IMR-90 (cell line): ENCODE measurements at regions not wholly inside any gene's neighbourhood (a gene's known extent, or its start where the extent isn't known, plus 50 kb on each side); places are given as distances from the start of the nearest gene placed in this dataset.

Experiments
- ATAC-seq: fragments of 200-7000 bp; cut with Tn5 transposase; 2 replicates; pipeline ENCODE4 v1.9.1; 2020; ENCODE audit warnings: low read depth, mild to moderate bottlenecking, moderate library complexity
- BruUV-seq: library from RNA; stranded (reverse); fragments of 400-500 nt; replicated peaks from 2 replicates; lab custom pipeline; 2021; lab: Mats Ljungman, UMichigan
- CTCF ChIA-PET: fragments of 300-600 bp; formaldehyde crosslinking; extraction: SDS; loops from one replicate; lab custom pipeline; 2021; ENCODE audit warnings: antibody characterized with exemption; lab: Yijun Ruan, JAX
- POLR2A ChIA-PET: fragments of 300-600 bp; sonication (Branson Sonifier 250); formaldehyde crosslinking; loops from one replicate; lab custom pipeline; 2022; ENCODE audit warnings: antibody characterized with exemption; ENCODE audit not compliant: unreplicated experiment; lab: Charles Lee
- DNase-seq: peaks from one replicate; pipeline ENCODE4 v3.0.0; 2013
- H2AFZ ChIP-seq: replicated peaks from 2 replicates; pipeline ENCODE3; 2013; ENCODE audit warnings: low read length, mild to moderate bottlenecking; ENCODE audit not compliant: poor library complexity
- H2AK5ac ChIP-seq: 2 replicates; pipeline ENCODE4 v1.6.1; 2013; ENCODE audit warnings: low read depth, low read length, inconsistent platforms
- H2AK9ac ChIP-seq: replicated peaks from 2 replicates; pipeline ENCODE3; 2013; ENCODE audit warnings: mild to moderate bottlenecking, low read depth, low read length, moderate library complexity; ENCODE audit not compliant: poor library complexity
- H2BK120ac ChIP-seq: 2 replicates; pipeline ENCODE4 v1.6.1; 2013; ENCODE audit warnings: low read depth, low read length, inconsistent platforms
- H2BK15ac ChIP-seq: 3 replicates; pipeline ENCODE4 v1.6.1; 2013; ENCODE audit warnings: low read depth, low read length, inconsistent platforms
- H2BK20ac ChIP-seq: 2 replicates; pipeline ENCODE4 v1.6.1; 2013; ENCODE audit warnings: low read depth, mild to moderate bottlenecking, inconsistent platforms, low read length, moderate library complexity
- H2BK5ac ChIP-seq: 2 replicates; pipeline ENCODE4 v1.6.1; 2013; ENCODE audit warnings: mild to moderate bottlenecking, low read depth, low read length, inconsistent platforms; ENCODE audit not compliant: poor library complexity, severe bottlenecking
- H3K14ac ChIP-seq: replicated peaks from 2 replicates; pipeline ENCODE4 v1.6.1; 2013; ENCODE audit warnings: low read depth, low read length, inconsistent platforms
- H3K18ac ChIP-seq: 2 replicates; pipeline ENCODE4 v1.6.1; 2013; ENCODE audit warnings: low read depth, low read length, control low read depth
- H3K23ac ChIP-seq: 2 replicates; pipeline ENCODE4 v1.6.1; 2013; ENCODE audit warnings: low read depth, low read length, inconsistent platforms
- H3K27ac ChIP-seq: 2 replicates; pipeline ENCODE4 v1.5.1; 2013; ENCODE audit warnings: mild to moderate bottlenecking, control low read depth, low read length; ENCODE audit not compliant: insufficient read depth
- H3K27me3 ChIP-seq: 2 replicates; pipeline ENCODE4 v1.6.1; 2013; ENCODE audit warnings: low read length; ENCODE audit not compliant: control insufficient read depth, insufficient read depth
- H3K36me3 ChIP-seq: 2 replicates; pipeline ENCODE4 v1.6.1; 2013; ENCODE audit warnings: low read length, mixed read lengths; ENCODE audit not compliant: control insufficient read depth, insufficient read depth
- H3K4ac ChIP-seq: 2 replicates; pipeline ENCODE4 v1.6.1; 2013; ENCODE audit warnings: low read depth, low read length, inconsistent platforms
- H3K4me1 ChIP-seq: 2 replicates; pipeline ENCODE4 v1.6.1; 2013; ENCODE audit warnings: low read length, mixed read lengths; ENCODE audit not compliant: control insufficient read depth, insufficient read depth
- H3K4me2 ChIP-seq: 2 replicates; pipeline ENCODE4 v1.6.1; 2013; ENCODE audit warnings: low read depth, mild to moderate bottlenecking, control low read depth, low read length, moderate library complexity
- H3K4me3 ChIP-seq: 2 replicates; pipeline ENCODE4 v1.5.1; 2013; ENCODE audit warnings: low read depth, mild to moderate bottlenecking, control low read depth, low read length, moderate library complexity; ENCODE audit not compliant: insufficient read depth
- H3K56ac ChIP-seq: 2 replicates; pipeline ENCODE4 v1.6.1; 2013; ENCODE audit warnings: low read length, inconsistent platforms; ENCODE audit not compliant: insufficient read depth; ENCODE audit errors: extremely low read depth
- H3K79me1 ChIP-seq, 2 experiments: 2 replicates each; pipeline ENCODE4 v1.6.1; 2013; ENCODE audit warnings: low read length in 2 of 2, inconsistent platforms in 1 of 2, low read depth in 1 of 2
- H3K9ac ChIP-seq: 2 replicates; pipeline ENCODE4 v1.6.1; 2013; ENCODE audit warnings: low read depth, low read length, control low read depth
- H3K9me1 ChIP-seq: 2 replicates; pipeline ENCODE4 v1.6.1; 2013; ENCODE audit warnings: low read length, inconsistent platforms; ENCODE audit not compliant: insufficient read depth
- H3K9me3 ChIP-seq: 2 replicates; pipeline ENCODE4 v1.6.1; 2013; ENCODE audit warnings: low read length; ENCODE audit not compliant: control insufficient read depth, insufficient read depth
- H4K20me1 ChIP-seq: 2 replicates; pipeline ENCODE4 v1.6.1; 2013; ENCODE audit warnings: low read length, inconsistent platforms; ENCODE audit not compliant: insufficient read depth
- H4K5ac ChIP-seq: 2 replicates; pipeline ENCODE4 v1.6.1; 2013; ENCODE audit warnings: mild to moderate bottlenecking, low read depth, low read length, control low read depth
- H4K8ac ChIP-seq, 2 experiments: 2 replicates each; pipeline ENCODE4 v1.6.1; 2013; ENCODE audit warnings: low read depth in 2 of 2, low read length in 2 of 2, control low read depth in 1 of 2, inconsistent platforms in 1 of 2
- H4K91ac ChIP-seq: 2 replicates; pipeline ENCODE4 v1.6.1; 2013; ENCODE audit warnings: low read depth, low read length, inconsistent platforms; ENCODE audit not compliant: insufficient read depth
- BHLHE40 ChIP-seq: fragments of 150-350 bp; IDR thresholded peaks from 2 replicates; pipeline ENCODE4 v1.6.1; 2016; ENCODE audit warnings: mild to moderate bottlenecking, low read depth, low read length
- FOS ChIP-seq: fragments of 150-350 bp; IDR thresholded peaks from 2 replicates; pipeline ENCODE4 v1.6.1; 2016; ENCODE audit warnings: low read depth, low read length
- MAFK ChIP-seq: IDR thresholded peaks from 2 replicates; pipeline ENCODE4 v1.6.1; 2012; ENCODE audit warnings: low read depth, low read length, improper control_type of control experiment
- NFE2L2 ChIP-seq: fragments of 150-350 bp; IDR thresholded peaks from 2 replicates; pipeline ENCODE4 v1.6.1; 2016; ENCODE audit warnings: low read depth, mild to moderate bottlenecking, low read length
- RAD21 ChIP-seq: IDR thresholded peaks from 2 replicates; pipeline ENCODE4 v1.6.1; 2012; ENCODE audit warnings: low read length, improper control_type of control experiment
- RCOR1 ChIP-seq: IDR thresholded peaks from 2 replicates; pipeline ENCODE4 v1.6.1; 2012; ENCODE audit warnings: mild to moderate bottlenecking, low read length, improper control_type of control experiment; ENCODE audit not compliant: insufficient replicate concordance
- RFX5 ChIP-seq: IDR thresholded peaks from 2 replicates; pipeline ENCODE4 v1.8.0; 2012; ENCODE audit warnings: low read depth, mild to moderate bottlenecking, low read length, moderate library complexity
- SMC3 ChIP-seq: fragments of 150-350 bp; IDR thresholded peaks from 2 replicates; pipeline ENCODE4 v1.6.1; 2016; ENCODE audit warnings: low read depth, mild to moderate bottlenecking, antibody characterized with exemption, low read length, moderate library complexity
- dilution Hi-C: fragments of 300-500 bp; cut with HindIII; formaldehyde crosslinking; loops from one replicate; pipeline ENCODE4 v1.14.3; 2018; ENCODE audit warnings: low sequenced_read_pairs; ENCODE audit not compliant: unreplicated experiment
- in situ Hi-C: fragments of 300-500 bp; cut with MboI; formaldehyde crosslinking; loops from 3 replicates; pipeline ENCODE4 v1.14.3; 2019; ENCODE audit warnings: low sequenced_read_pairs, inconsistent platforms, mixed read lengths
- intact Hi-C: fragments of 100-400 bp; cut with micrococcal nuclease; formaldehyde crosslinking; loops from 2 replicates; pipeline ENCODE4 v1.10.0; 2022

- intact Hi-C loops (no loop called here), in situ Hi-C loops (no loop called here), dilution Hi-C loops (no loop called here)
- Histone ChIP-seq H3K4me2 (no peak overlapping the region), H3K36me3 (no peaks in the 10 kb centered on the region), H3K14ac (no peak overlapping the region), H3K4me1 (no peaks in the 10 kb centered on the region), H2AFZ (no peak overlapping the region), H3K9me1 (peaks cover 2% of the 10 kb centered on the region; the same call in 1 of the 2 replicates), H3K27me3 (no peaks in the 10 kb centered on the region), H4K91ac (no peak overlapping the region), H3K4ac (no peak overlapping the region), H4K5ac (no peak overlapping the region), H2BK15ac (no peak overlapping the region), H2BK120ac (no peak overlapping the region), H4K20me1 (no peaks in the 10 kb centered on the region), H3K9me3 (no peaks in the 10 kb centered on the region), H2BK5ac (no peak overlapping the region), H2AK5ac (no peak overlapping the region), H2AK9ac (no peak overlapping the region), H3K79me1 (no peaks in the 10 kb centered on the region), H3K9ac (no peak overlapping the region), H3K4me3 (no peak overlapping the region), H3K27ac (no peak overlapping the region), H3K56ac (no peak overlapping the region), H2BK20ac (no peak overlapping the region), H4K8ac (no peak overlapping the region), H3K23ac (no peak overlapping the region), H3K18ac (no peak overlapping the region)
- BruUV-seq = no TSS peak
- ATAC-seq (no peak), DNase-seq (no peak)
- ChIA-PET POLR2A (no interaction called here), CTCF (no interaction called here)
- no peak for TF ChIP-seq SMC3
- no peak for TF ChIP-seq RCOR1
- no peak for TF ChIP-seq RAD21
- TF ChIP-seq NFE2L2 = no peak
- TF ChIP-seq MAFK = no peak
- TF ChIP-seq RFX5 = no peak
- no peak for TF ChIP-seq BHLHE40
- TF ChIP-seq FOS = no peak
Observed at GRCh38 chr12:86666316-86666715, 410.1 kb upstream of the MGAT4C start.
